Stomach (tissue), 4 donors: ENCODE measurements at regions not wholly inside any gene's neighbourhood (a gene's known extent, or its start where the extent isn't known, plus 50 kb on each side); places are given as distances from the start of the nearest gene placed in this dataset.

Source experiments
- EP300 ChIP-seq: sonication (generic); formaldehyde crosslinking; IDR thresholded peaks from one replicate; pipeline ENCODE4 v1.6.1; 2017; ENCODE audit warnings: antibody characterized with exemption
- POLR2AphosphoS5 ChIP-seq, 3 donors: sonication (generic); formaldehyde crosslinking; IDR thresholded peaks; one replicate each; pipeline ENCODE4 v1.6.1; 2016; ENCODE audit warnings: antibody characterized with exemption in 3 of 3
- TF ChIP-seq, protein P1 (sequence below), 7 experiments: fragments of 450-650 bp in 4 of 7; fragments of 200-600 bp in 3 of 7; sonication (generic) in 3 of 7; IDR thresholded peaks; one replicate each; pipeline ENCODE4 v1.5.1; 2016 to 2019; ENCODE audit warnings: antibody characterized with exemption in 7 of 7, control low read depth in 2 of 7, mild to moderate bottlenecking in 1 of 7

DNA sequence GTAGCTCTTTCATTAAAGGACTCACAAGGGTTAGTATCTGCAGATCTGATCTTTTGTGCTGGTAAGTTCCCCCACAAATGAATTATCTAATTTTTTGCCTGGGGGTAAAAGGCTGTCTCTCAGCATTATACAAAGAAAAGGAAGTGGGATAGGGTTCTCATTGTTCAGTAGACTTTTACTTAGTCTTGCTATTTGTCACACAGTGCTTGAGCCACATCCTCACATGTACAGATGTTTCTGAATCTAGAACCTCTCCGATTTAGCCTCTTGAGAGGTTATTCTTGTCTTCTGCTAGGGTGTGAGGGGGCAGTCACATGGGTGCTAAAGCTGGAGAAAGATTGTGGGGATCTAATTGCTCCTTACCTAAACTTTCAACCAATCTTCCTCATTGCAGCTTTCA lies 93.0 kb downstream of the SLC41A2 start:
- TF ChIP-seq POLR2AphosphoS5 (IDR thresholded peaks at IDR 0.05) (no peak), EP300 (no peak)
- TF ChIP-seq, protein P1, sequence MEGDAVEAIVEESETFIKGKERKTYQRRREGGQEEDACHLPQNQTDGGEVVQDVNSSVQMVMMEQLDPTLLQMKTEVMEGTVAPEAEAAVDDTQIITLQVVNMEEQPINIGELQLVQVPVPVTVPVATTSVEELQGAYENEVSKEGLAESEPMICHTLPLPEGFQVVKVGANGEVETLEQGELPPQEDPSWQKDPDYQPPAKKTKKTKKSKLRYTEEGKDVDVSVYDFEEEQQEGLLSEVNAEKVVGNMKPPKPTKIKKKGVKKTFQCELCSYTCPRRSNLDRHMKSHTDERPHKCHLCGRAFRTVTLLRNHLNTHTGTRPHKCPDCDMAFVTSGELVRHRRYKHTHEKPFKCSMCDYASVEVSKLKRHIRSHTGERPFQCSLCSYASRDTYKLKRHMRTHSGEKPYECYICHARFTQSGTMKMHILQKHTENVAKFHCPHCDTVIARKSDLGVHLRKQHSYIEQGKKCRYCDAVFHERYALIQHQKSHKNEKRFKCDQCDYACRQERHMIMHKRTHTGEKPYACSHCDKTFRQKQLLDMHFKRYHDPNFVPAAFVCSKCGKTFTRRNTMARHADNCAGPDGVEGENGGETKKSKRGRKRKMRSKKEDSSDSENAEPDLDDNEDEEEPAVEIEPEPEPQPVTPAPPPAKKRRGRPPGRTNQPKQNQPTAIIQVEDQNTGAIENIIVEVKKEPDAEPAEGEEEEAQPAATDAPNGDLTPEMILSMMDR (IDR thresholded peaks at IDR 0.05): no peak
